ENCODE measurements at regions not wholly inside any gene's neighbourhood (a gene's known extent, or its start where the extent isn't known, plus 50 kb on each side); places are given as distances from the start of the nearest gene placed in this dataset.
A peak's percentile ranks its signal among the peaks of the same experiment; 100 is the strongest.

GRCh38 chr10:4008676-4009382 lies 223.8 kb upstream of the KLF6 start:
- DNase-seq, result peak; percentile 13

DNA sequence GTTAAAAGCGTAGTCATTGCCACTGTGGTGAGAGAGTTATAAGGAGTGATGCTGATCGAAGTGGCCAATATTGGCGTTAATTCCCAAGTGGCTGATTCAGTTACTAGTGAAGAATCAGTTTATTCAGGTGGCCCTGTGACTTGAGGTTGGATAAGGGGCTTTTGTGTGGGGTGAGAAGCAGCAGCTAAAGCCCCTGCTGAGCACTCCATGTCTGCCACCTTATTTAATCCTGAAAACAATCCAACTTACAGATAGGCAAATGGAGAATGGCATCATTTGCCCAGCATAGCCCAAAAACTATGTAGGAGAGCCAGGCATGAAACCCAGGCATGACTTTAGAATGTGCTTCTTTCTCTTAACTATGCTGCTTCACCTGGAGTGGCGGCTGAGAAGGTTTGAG lies 222.8 kb upstream of the KLF6 start:
- no peak for DNase-seq

DNA sequence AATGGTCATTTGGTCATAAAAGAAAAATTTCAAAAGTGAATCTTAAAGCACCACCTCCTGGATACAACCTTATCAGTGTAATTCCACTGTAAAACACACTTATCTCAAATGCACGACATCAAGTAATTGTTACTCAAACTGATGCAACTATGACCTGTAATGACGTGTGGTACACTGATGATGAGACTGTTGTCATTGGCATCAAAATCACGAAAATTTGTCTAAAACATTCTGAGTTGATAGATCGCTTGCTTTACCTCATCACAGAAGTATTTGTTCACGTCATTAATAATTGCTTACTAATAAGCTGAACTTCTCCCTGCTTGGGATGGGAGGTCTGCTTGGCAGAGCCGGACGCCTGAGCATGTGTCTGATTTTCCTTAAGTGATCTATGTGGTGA lies 221.8 kb upstream of the KLF6 start:
- DNase-seq, result peak; percentile 22

DNA sequence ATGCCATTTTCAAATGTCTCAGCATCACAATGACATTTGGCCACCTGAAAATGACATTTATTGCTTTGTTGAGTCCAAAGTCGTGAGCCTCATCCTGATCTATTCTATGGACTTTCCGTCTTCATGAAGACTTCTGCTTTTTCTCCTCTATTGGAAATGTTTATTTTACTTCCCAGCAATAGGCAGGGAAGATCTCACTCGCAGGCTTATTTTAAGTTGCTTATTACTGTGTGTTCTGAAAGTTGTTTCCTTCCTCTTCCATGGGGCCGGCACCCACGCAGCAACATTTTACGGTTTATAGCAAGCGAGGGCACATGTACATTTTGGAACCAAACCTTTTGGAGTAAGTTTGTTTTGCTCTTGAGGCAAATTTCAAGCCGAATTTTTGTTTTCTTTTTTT lies 221.0 kb upstream of the KLF6 start:
- DNase-seq, result no peak

- no peak for DNase-seq
These were observed 220.0 kb upstream of the KLF6 start for GRCh38 chr10:4004990-4005389.

- DNase-seq, result peak; percentile 5
These were observed 219.1 kb upstream of the KLF6 start for GRCh38 chr10:4004144-4004543.

DNA sequence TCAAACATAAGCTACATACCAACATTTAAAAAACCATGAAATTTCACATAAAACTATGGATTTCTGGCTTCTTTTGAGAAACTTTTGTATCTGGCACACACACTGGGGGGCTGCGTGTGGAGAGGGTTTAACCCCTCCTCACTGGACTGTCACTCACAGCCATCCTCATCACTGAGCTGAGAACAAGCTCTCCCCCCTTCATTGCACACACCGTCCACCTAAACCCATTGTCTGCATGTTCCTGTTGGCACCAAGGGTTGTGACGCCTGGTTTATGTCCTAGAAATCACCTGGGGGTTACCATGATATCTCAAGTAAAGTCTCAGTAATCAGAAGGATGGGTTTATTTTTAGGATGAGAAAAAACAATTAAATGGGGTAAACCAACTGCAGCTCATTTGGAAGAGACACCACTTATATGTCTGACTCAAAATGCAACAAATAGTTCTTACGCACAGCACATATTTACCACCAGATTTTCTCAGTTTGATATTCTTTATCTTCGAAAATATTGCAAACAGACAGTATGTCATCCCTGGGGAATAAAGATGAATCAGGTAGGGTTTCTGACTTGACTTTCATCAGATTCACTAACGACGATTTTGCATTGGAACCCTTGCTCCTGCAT lies 218.5 kb upstream of the KLF6 start:
- DNase-seq, result no peak

DNA sequence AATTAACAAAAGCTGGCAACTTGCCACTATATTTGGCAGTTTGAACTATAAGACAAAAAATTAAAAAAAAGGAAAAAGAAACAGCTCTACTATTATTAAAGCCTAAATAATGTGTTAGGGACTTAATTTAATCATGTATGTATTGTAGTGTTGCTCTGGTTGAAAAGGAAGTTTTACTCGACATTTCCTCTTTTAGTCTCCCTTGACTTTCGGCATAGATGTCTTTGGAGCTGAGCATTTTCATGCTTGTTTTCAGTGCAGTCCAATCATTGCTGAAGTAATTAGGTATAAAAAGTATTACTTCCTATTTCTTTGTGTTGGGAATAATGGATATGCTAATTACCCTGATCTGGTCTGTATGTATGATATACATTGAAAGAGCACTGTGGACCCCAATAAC lies 216.8 kb upstream of the KLF6 start:
- no peak for DNase-seq

- no peak for DNase-seq
These were observed 214.6 kb upstream of the KLF6 start for GRCh38 chr10:3999642-4000041.

DNA sequence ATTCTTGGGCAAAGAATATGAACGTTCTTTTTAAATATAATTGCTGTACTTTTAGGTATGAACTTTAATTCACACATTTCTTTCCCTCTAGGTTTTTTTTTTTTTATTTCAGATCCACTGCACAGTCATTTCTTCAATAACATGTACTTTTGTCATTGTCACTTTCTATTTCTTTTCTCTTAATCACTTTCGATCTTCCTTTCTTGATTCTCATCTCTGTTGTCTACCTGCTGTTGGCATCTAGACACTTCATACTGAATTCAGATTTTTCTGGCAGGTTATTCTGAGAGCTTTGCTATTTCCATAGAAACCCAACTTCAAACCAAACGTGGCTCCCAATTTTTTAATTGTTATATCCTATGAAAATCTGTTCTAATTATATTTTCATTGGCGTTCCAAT lies 211.7 kb upstream of the KLF6 start:
- no peak for DNase-seq

DNA sequence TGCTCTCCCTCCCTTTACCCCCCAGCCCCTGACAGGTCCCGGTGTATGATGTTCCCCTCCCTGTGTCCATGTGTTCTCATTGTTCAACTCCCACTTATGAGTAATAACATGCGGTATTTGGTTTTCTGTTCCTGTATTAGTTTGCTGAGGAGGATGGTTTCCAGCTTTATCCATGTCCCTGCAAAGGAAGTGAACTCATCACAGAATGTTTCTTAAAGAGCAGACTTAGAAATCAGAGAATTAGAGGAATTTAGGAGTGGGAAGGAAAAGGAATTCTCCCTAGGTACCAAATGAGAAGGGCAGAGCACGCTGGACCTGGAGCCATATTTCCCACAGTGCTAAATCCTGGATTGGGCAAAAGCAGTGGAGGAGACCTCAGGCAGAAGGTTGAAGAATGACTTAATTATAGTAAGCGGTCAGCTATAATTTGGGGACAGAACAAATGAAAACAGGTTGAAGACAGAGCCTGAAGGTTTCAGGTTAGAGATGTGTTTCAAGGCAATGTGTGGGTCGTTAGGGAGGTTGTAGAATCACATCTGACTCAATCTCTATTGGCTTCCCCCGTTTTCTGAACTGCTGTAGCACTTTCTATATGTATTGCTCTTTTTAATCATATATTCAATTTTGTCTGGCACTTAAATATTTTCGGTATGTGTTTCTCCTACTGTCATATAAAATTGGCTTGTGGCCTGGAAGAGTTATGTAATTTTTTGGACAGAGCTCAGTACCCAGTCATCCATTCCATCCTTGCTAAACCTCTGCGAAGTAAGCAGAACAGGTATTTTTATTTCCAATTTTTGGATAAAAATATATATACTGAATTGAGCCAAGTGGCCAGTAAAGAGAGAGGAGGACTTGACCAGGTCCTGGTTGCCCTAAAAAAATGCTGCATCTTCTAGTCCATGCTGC lies 210.5 kb upstream of the KLF6 start:
- DNase-seq, result peak; percentile 74

DNA sequence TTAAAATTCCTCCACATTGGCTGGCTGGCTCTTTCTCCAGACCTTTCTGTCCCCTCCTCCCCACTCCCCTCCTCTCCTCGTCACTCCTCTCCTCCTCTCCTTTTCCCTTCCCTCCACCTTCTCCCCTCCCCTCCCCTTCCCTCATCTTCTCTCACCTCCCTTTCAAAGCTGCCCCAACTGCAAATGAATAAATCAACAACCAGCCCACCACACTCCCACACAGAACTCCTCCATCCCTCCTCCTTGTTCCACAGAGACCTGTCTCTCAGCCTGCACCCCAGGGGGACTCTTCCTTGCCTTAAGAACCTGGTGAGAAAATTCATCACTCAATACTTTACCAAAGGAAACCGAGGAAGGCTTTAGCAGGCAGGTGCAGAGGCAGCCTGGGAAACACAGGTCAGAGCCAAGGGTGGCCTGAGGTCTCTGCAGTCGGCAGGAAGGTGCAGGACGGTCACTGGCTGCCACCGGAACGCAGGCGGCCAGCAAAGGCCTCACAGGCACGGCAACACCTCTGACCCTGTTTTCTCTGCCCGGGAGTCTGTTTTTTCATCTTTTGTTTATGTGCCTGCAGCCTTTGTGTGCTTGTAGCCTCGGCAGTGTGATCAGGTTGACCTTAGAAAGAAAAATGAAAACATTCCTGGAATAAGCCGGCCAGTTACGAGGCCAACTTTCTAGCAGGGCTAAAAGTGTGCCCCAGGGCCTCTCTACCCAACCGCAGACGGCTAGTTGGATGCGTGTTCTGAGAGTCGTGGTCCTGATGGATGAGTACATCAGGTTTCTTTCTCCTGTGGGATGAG lies 207.6 kb upstream of the KLF6 start:
- no peak for DNase-seq

DNA sequence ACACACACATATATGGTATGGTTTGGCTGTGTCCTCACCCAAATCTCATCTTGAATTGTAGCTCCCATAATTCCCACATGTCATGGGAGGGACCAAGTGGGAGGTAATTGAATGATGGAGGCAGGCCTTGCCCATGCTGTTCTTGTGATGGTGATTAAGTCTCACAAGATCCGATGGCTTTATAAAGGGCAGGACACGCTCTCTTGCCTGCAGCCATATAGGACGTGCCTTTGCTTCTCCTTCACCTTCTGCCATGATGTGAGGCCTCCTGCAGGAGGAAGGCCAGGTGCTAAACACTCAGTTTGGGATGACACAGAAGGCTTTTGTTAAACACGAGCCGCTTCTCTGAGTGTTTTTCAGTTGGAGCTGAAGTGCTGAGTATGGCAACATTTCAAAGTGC lies 205.3 kb upstream of the KLF6 start:
- no peak for DNase-seq

DNA sequence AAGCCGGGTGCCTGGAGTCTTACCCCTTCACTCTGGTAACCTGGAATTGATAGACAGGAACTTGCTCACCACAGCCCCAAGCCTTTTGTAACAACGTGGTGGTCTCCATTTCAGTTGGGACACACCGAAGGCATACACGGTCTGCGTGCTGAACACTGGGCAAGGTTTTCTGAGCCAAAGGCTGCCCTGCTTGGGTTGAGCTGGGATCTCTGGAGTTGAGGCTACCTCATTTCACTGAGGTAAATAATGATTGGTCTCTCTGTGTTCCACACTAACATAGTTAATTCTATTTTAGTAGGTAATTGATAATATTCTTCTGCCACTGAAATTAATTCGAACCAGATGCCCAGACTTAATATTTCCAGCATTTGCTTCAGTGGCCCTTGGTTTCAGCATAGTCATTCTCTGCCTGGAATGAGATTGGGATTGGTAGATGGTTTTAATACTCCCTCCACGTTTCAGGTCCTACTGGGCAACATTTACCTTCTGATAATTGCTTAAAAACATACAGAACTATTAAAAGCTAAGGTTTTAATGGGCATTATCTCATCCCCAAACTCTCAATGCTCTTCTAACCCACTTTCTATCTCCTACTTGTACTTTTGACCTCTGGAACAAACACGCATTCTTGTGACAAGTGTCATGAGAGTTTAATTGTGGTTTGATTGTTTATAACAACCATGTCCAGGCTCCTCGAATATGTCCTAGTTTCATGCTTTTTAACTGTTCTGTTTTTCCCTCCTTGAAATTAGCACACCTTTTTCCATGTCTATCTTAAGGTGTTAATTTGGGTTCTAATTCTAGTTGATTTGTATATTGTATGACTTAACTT lies 202.3 kb upstream of the KLF6 start:
- DNase-seq, result peak; percentile 43

- no peak for DNase-seq
These were observed 201.6 kb upstream of the KLF6 start for GRCh38 chr10:3986493-3987142.

DNA sequence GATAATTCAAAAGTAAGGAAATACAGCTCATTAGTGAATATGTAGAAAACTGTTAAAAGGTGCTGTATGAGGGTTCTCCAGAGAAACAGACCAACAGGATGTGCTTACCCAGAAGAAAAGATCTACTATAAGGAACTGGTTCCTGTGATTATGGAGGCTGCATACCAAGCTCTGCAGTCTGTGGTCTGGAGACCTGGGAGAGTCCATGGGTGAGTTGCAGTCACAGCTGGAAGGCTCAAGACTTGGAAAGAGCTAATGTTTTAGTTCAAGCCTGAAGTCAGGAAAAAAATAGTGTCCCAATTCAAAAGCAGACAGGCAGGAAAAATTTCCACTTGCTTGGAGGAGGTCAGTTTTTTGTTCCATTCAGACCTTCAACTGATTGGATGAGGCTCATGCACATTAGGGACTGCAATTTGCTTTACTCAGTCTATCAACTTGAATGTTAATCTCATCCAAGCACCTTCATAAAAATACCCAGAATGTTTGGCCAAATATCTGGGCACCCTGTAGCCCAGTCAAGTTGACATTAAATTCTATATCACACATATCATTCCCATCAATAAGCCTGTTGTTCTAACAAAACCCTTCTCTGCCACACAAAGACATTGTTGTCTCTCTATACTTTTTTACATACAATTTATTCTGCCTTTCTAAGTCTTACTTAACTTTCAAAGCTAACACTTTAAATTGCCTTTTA lies 197.9 kb upstream of the KLF6 start:
- DNase-seq, result peak; percentile 62

DNA sequence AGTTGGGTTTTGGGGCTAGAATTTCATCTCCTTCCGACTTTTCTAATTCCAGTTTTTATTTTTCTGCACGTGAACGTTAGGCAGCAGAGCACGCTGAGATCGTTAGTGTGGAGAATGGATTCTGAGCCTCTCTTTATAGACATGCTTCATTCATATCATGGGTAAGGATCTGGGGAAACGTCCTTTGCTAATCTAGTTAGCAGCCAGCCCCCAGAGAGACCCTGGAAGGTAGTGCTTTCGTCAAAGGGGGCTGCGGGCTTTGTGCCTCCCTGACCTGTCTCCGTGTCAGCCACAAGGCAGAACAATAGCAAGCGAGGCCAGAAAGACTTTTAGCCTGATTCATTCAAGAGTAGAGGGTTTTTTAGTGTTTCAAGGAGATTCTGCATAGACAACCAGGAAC lies 196.3 kb upstream of the KLF6 start:
- DNase-seq, result no peak

GRCh38 chr10:3980660-3981059 lies 195.7 kb upstream of the KLF6 start:
- DNase-seq, result no peak

GRCh38 chr10:3980144-3980543 lies 195.1 kb upstream of the KLF6 start:
- no peak for DNase-seq

DNA sequence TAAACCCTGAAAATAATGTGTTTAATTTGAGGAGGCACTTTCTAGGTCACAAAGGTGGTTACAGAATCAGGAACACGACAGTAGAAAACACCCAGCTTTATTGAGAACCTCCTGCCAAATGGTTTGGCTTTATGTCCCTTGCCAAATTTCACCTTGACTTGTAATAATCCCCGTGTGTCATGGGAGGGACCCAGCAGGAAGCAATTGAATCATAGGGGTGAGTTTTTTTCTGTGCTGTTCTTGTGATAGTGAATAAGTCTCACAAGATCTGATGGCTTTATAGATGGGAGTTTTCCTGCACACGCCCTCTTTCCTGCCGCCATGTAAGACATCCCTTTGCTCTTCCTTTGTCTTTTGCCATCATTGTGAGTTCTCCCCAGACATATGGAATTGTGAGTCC lies 193.8 kb upstream of the KLF6 start:
- no peak for DNase-seq

- DNase-seq, result peak; percentile 35
These were observed 193.2 kb upstream of the KLF6 start for GRCh38 chr10:3978174-3978573.

Measured in fibroblast of skin of scalp (primary cell).